ENCODE measurements at regions not wholly inside any gene's neighbourhood (a gene's known extent, or its start where the extent isn't known, plus 50 kb on each side); places are given as distances from the start of the nearest gene placed in this dataset.

- Histone ChIP-seq H3K27ac (no peak overlapping the region), H3K27me3 (ENCODE audit: control insufficient read depth, insufficient read depth, low read length) (no peaks in the 10 kb centered on the region), H3K79me2 (no peaks in the 10 kb centered on the region), H2AFZ (no peak overlapping the region), H3K4me1 (no peaks in the 10 kb centered on the region), H3K9me3 (ENCODE audit: control insufficient read depth, low read length) (no peaks in the 10 kb centered on the region), H3K36me3 (ENCODE audit: control insufficient read depth, insufficient read depth, low read length) (no peaks in the 10 kb centered on the region), H3K4me3 (ENCODE audit: low read depth, low read length) (no peak overlapping the region), H3K9ac (no peak overlapping the region), H3K4me2 (ENCODE audit: low read length) (no peak overlapping the region)
- TF ChIP-seq, protein P1, sequence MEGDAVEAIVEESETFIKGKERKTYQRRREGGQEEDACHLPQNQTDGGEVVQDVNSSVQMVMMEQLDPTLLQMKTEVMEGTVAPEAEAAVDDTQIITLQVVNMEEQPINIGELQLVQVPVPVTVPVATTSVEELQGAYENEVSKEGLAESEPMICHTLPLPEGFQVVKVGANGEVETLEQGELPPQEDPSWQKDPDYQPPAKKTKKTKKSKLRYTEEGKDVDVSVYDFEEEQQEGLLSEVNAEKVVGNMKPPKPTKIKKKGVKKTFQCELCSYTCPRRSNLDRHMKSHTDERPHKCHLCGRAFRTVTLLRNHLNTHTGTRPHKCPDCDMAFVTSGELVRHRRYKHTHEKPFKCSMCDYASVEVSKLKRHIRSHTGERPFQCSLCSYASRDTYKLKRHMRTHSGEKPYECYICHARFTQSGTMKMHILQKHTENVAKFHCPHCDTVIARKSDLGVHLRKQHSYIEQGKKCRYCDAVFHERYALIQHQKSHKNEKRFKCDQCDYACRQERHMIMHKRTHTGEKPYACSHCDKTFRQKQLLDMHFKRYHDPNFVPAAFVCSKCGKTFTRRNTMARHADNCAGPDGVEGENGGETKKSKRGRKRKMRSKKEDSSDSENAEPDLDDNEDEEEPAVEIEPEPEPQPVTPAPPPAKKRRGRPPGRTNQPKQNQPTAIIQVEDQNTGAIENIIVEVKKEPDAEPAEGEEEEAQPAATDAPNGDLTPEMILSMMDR (IDR thresholded peaks at IDR 0.05) = no peak
Observed at GRCh38 chr2:15028406-15028805, 395.9 kb downstream of the LRATD1 start.

- Histone ChIP-seq H2AFZ (no peak overlapping the region), H3K9me3 (ENCODE audit: control insufficient read depth, low read length) (no peaks in the 10 kb centered on the region), H3K27ac (no peak overlapping the region), H3K4me1 (no peaks in the 10 kb centered on the region), H3K27me3 (ENCODE audit: control insufficient read depth, insufficient read depth, low read length) (no peaks in the 10 kb centered on the region), H3K9ac (no peak overlapping the region), H3K4me2 (ENCODE audit: low read length) (no peak overlapping the region), H3K36me3 (ENCODE audit: control insufficient read depth, insufficient read depth, low read length) (no peaks in the 10 kb centered on the region), H3K4me3 (ENCODE audit: low read depth, low read length) (no peak overlapping the region), H3K79me2 (no peaks in the 10 kb centered on the region)
- TF ChIP-seq, protein P1 (IDR thresholded peaks at IDR 0.05) = no peak
Observed at GRCh38 chr2:15031745-15032240, 399.3 kb downstream of the LRATD1 start.

GRCh38 chr2:15034246-15034645 is 401.7 kb downstream of the LRATD1 start:
- Histone ChIP-seq H3K9me3 (ENCODE audit: control insufficient read depth, low read length) (no peaks in the 10 kb centered on the region), H3K36me3 (ENCODE audit: control insufficient read depth, insufficient read depth, low read length) (no peaks in the 10 kb centered on the region), H3K4me1 (no peaks in the 10 kb centered on the region), H3K27ac (no peak overlapping the region), H3K9ac (no peak overlapping the region), H2AFZ (no peak overlapping the region), H3K27me3 (ENCODE audit: control insufficient read depth, insufficient read depth, low read length) (no peaks in the 10 kb centered on the region), H3K4me2 (ENCODE audit: low read length) (no peak overlapping the region), H3K79me2 (no peaks in the 10 kb centered on the region), H3K4me3 (ENCODE audit: low read depth, low read length) (no peak overlapping the region)
- TF ChIP-seq, protein P1 (IDR thresholded peaks at IDR 0.05) = no peak

DNA sequence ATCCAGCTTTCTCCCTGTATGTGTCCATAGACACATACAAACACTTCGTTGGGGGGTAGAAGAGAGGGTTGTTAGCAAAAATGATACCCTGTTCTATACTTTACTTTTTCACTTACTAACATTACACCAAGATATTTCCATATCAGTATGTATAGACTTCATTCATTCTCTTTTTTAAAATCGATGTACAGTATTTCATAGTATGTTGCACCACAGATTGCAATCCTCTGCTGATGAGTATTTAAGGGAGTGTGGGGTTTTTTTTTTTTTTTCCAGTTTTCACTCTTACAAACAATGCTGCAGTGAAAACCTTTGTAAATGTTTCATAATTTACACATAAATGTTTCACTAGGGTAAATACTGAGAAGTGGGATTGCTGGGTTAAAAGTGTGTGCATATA is 402.3 kb downstream of the LRATD1 start:
- Histone ChIP-seq H3K36me3 (ENCODE audit: control insufficient read depth, insufficient read depth, low read length) (no peaks in the 10 kb centered on the region), H2AFZ (no peak overlapping the region), H3K4me3 (ENCODE audit: low read depth, low read length) (no peak overlapping the region), H3K79me2 (no peaks in the 10 kb centered on the region), H3K4me2 (ENCODE audit: low read length) (no peak overlapping the region), H3K4me1 (no peaks in the 10 kb centered on the region), H3K9me3 (ENCODE audit: control insufficient read depth, low read length) (no peaks in the 10 kb centered on the region), H3K27ac (no peak overlapping the region), H3K27me3 (ENCODE audit: control insufficient read depth, insufficient read depth, low read length) (no peaks in the 10 kb centered on the region), H3K9ac (no peak overlapping the region)
- TF ChIP-seq, protein P1 (IDR thresholded peaks at IDR 0.05) = no peak

Measured in parathyroid adenoma (tissue), 2 donors.